WTC11 (cell line): ENCODE measurements at regions not wholly inside any gene's neighbourhood (a gene's known extent, or its start where the extent isn't known, plus 50 kb on each side); places are given as distances from the start of the nearest gene placed in this dataset.

Experiments used
- CTCF ChIP-seq: fragments of 200-600 bp; IDR thresholded peaks from 2 replicates; pipeline ENCODE4 v1.8.0; 2022; ENCODE audit warnings: antibody characterized with exemption
- ESRRA ChIP-seq: sonication (generic); formaldehyde crosslinking; IDR thresholded peaks from 2 replicates; pipeline ENCODE4 v1.8.1; 2022; ENCODE audit warnings: mild to moderate bottlenecking, missing genetic modification reagents, borderline replicate concordance
- FOXK1 ChIP-seq: sonication (generic); formaldehyde crosslinking; IDR thresholded peaks from 2 replicates; pipeline ENCODE4 v1.8.0; 2022; ENCODE audit warnings: mild to moderate bottlenecking, moderate library complexity, missing genetic modification reagents
- NR2C2 ChIP-seq: sonication (generic); formaldehyde crosslinking; IDR thresholded peaks from 2 replicates; pipeline ENCODE4 v1.8.0; 2022; ENCODE audit warnings: mild to moderate bottlenecking, missing genetic modification reagents
- SP1 ChIP-seq: sonication (generic); formaldehyde crosslinking; conservative IDR thresholded peaks from 2 replicates; pipeline ENCODE4 v1.8.1; 2022; ENCODE audit warnings: missing genetic modification reagents
- USF2 ChIP-seq: sonication (generic); formaldehyde crosslinking; IDR thresholded peaks from 2 replicates; pipeline ENCODE4 v1.8.1; 2023; ENCODE audit warnings: mild to moderate bottlenecking, missing genetic modification reagents, moderate library complexity
- ZNF263 ChIP-seq: sonication (generic); formaldehyde crosslinking; IDR thresholded peaks from 2 replicates; pipeline ENCODE4 v1.8.1; 2022; ENCODE audit warnings: low read depth, mild to moderate bottlenecking, moderate library complexity, missing genetic modification reagents
- ZNF423 ChIP-seq: fragments of 250-450 bp; sonication (Bioruptor Pico); IDR thresholded peaks from 2 replicates; pipeline ENCODE4 v2.1.2; 2022; ENCODE audit warnings: mild to moderate bottlenecking, moderate library complexity
- TF ChIP-seq, protein P1 (sequence below): sonication (generic); formaldehyde crosslinking; IDR thresholded peaks from 2 replicates; pipeline ENCODE4 v1.8.1; 2023; ENCODE audit warnings: mild to moderate bottlenecking, missing genetic modification reagents, moderate library complexity
- TF ChIP-seq, protein P2 (sequence below): sonication (generic); formaldehyde crosslinking; IDR thresholded peaks from 2 replicates; pipeline ENCODE4 v1.8.0; 2022; ENCODE audit warnings: mild to moderate bottlenecking, missing genetic modification reagents
- TF ChIP-seq, protein P3 (sequence below): sonication (generic); formaldehyde crosslinking; IDR thresholded peaks from 2 replicates; pipeline ENCODE4 v1.8.0; 2023; ENCODE audit warnings: missing genetic modification reagents, mild to moderate bottlenecking, borderline replicate concordance
- TF ChIP-seq, protein P4 (sequence below): sonication (generic); formaldehyde crosslinking; IDR thresholded peaks from 2 replicates; pipeline ENCODE4 v1.8.0; 2023; ENCODE audit warnings: missing genetic modification reagents

DNA sequence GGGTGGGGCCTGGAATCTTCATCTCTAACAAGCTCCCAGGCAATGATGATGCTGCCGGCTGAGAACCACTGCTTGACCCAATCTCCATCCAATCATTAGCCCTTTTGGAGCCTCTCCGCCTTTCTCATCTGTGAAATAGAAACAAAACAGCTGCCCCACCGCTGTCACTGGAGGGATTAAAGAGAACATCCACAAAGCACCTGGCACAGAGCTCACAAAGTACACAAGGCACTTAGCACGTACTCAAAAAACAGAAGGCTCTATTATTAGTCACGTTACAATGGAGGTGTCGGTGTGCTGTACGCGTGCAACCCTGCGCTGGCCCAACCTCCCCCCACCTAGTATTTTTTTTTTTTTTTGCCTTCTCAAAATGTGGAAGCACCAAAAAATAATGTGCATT, 213.5 kb upstream of the ARID1B start:
- TF ChIP-seq, protein P1, sequence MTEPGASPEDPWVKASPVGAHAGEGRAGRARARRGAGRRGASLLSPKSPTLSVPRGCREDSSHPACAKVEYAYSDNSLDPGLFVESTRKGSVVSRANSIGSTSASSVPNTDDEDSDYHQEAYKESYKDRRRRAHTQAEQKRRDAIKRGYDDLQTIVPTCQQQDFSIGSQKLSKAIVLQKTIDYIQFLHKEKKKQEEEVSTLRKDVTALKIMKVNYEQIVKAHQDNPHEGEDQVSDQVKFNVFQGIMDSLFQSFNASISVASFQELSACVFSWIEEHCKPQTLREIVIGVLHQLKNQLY (CRISPR knock-in tag): no peak
- TF ChIP-seq, protein P2, sequence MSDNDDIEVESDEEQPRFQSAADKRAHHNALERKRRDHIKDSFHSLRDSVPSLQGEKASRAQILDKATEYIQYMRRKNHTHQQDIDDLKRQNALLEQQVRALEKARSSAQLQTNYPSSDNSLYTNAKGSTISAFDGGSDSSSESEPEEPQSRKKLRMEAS (CRISPR knock-in tag): no peak
- no peak for TF ChIP-seq CTCF
- TF ChIP-seq ZNF263 (CRISPR knock-in tag): no peak
- no peak for TF ChIP-seq ZNF423 (CRISPR knock-in tag)
- TF ChIP-seq USF2 (CRISPR knock-in tag): no peak
- no peak for TF ChIP-seq SP1
- no peak for TF ChIP-seq NR2C2 (CRISPR knock-in tag)
- no peak for TF ChIP-seq FOXK1 (CRISPR knock-in tag)
- TF ChIP-seq, protein P3, sequence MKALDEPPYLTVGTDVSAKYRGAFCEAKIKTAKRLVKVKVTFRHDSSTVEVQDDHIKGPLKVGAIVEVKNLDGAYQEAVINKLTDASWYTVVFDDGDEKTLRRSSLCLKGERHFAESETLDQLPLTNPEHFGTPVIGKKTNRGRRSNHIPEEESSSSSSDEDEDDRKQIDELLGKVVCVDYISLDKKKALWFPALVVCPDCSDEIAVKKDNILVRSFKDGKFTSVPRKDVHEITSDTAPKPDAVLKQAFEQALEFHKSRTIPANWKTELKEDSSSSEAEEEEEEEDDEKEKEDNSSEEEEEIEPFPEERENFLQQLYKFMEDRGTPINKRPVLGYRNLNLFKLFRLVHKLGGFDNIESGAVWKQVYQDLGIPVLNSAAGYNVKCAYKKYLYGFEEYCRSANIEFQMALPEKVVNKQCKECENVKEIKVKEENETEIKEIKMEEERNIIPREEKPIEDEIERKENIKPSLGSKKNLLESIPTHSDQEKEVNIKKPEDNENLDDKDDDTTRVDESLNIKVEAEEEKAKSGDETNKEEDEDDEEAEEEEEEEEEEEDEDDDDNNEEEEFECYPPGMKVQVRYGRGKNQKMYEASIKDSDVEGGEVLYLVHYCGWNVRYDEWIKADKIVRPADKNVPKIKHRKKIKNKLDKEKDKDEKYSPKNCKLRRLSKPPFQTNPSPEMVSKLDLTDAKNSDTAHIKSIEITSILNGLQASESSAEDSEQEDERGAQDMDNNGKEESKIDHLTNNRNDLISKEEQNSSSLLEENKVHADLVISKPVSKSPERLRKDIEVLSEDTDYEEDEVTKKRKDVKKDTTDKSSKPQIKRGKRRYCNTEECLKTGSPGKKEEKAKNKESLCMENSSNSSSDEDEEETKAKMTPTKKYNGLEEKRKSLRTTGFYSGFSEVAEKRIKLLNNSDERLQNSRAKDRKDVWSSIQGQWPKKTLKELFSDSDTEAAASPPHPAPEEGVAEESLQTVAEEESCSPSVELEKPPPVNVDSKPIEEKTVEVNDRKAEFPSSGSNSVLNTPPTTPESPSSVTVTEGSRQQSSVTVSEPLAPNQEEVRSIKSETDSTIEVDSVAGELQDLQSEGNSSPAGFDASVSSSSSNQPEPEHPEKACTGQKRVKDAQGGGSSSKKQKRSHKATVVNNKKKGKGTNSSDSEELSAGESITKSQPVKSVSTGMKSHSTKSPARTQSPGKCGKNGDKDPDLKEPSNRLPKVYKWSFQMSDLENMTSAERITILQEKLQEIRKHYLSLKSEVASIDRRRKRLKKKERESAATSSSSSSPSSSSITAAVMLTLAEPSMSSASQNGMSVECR (CRISPR knock-in tag): no peak
- TF ChIP-seq, protein P4, sequence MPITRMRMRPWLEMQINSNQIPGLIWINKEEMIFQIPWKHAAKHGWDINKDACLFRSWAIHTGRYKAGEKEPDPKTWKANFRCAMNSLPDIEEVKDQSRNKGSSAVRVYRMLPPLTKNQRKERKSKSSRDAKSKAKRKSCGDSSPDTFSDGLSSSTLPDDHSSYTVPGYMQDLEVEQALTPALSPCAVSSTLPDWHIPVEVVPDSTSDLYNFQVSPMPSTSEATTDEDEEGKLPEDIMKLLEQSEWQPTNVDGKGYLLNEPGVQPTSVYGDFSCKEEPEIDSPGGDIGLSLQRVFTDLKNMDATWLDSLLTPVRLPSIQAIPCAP (CRISPR knock-in tag): no peak
- TF ChIP-seq ESRRA: no peak
